HG02610 (cell line): ENCODE measurements at regions not wholly inside any gene's neighbourhood (a gene's known extent, or its start where the extent isn't known, plus 50 kb on each side); places are given as distances from the start of the nearest gene placed in this dataset.
"Not testable (repeated sequence)": the region's sequence is repeated elsewhere in the genome, so short reads cannot be mapped to it uniquely, and the experiment has no call there.

Experiments
- ATAC-seq: cut with Tn5 transposase; IDR thresholded peaks from one replicate; pipeline ENCODE4 v1.9.1; 2021; ENCODE audit warnings: mild to moderate bottlenecking, moderate library complexity; ENCODE audit not compliant: unreplicated experiment

DNA sequence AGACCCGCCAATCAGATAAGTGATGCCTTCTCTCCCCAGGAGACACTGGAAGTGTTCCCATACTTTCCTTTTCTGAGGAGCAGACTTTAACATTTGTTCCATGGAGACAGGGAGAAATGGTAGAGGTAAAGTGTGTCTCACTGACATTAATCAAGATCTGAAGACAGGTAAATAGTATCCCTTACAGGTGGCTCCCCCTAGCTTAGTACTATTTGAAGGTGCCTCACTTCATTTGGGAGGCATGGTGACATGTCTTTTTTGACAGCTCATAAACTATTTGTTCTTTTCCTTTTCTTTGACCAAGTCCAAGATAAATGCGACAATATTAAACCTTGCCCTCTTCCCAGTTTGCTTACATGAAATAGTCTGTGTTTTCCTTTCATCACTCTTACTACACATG lies 485.6 kb upstream of the IL12A start:
- no peak for ATAC-seq

DNA sequence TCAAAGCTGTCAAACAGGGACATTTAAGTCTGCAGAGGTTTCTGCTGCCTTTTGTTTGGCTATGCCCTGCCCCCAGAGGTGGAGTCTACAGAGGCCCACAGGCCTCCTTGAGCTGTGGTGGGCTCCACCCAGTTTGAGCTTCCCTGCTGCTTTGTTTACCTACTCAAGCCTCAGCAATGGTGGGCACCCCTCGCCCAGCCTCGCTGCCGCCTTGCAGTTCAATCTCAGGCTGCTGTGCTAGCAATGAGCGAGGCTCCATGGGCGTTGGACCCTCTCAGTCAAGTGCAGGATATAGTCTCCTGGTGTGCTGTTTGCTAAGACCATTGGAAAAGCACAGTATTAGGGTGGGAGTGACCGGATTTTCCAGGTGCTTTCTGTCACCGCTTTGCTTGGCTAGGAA lies 477.6 kb upstream of the IL12A start:
- ATAC-seq, result not testable (repeated sequence)

- ATAC-seq, result no peak
These were observed 475.2 kb upstream of the IL12A start for GRCh38 chr3:159513444-159513843.

- no peak for ATAC-seq
These were observed 474.7 kb upstream of the IL12A start for GRCh38 chr3:159513867-159514380.

DNA sequence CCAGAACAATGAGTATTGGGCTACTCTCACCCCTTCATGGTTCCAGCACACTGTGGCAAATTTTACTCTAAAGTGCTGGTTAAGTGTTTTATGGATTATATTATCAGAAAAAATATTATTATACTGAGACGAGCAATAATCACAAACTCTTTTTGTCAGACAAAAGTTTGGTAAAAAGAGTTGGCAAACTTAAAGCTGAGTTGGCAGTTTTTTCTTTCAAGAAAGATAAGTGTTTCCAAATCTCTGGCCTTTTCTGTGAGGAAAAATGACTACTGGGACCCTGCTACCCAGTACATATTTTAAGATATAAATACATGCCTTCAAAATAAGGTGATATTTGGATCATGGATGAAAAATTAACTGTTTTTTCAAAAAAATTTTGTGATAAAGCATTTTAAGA lies 471.5 kb upstream of the IL12A start:
- no peak for ATAC-seq

DNA sequence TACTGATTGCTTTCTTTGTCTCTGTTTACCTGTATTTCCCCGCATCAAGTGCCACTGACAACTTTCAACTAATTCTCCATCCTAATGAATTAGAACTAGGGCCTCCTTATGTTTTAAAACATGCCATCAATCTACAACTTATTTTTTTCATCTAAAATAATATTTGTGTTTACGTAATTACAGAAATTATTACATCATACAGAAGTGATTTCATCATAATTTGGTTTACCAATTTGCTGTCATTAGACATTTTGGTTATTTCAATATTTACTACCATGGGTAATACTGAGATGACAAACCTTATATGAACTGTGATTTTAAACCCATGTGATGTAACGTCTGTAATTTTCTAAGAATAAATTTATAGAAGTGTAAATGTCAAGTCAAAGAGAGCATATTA lies 468.0 kb upstream of the IL12A start:
- ATAC-seq, result no peak

- no peak for ATAC-seq
These were observed 466.4 kb upstream of the IL12A start for GRCh38 chr3:159522276-159522675.

DNA sequence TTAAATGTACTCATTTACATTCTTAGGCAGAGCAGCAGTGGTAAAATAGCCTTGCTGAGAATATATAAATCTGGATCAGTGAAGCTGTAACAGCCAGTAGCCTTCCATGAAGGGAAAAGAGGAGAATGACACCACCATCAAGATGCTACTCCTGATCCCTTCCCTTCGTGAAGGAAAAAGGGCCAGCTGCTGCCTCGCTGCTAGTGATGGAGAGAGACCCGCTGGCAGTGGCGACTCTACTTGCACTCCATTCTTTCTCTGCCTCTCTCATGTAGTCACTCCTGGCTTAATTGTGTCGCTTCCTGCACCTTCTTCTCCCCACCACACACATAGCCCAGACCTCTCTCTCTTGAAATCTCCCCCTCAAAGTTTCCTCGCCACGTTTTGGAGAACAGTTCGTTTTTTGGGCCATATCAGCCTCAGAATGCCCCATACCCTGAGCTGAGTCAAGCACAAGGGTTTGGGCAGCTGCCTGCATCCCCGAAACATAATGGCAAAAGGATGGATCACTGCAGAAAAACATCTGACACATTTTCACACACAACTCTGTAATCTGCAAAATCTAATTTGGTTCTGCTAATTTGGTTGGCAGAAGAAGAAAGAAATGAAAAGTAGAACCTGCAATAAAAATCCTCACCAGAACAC lies 460.3 kb upstream of the IL12A start:
- no peak for ATAC-seq

GRCh38 chr3:159532577-159532976 lies 456.1 kb upstream of the IL12A start:
- no peak for ATAC-seq

DNA sequence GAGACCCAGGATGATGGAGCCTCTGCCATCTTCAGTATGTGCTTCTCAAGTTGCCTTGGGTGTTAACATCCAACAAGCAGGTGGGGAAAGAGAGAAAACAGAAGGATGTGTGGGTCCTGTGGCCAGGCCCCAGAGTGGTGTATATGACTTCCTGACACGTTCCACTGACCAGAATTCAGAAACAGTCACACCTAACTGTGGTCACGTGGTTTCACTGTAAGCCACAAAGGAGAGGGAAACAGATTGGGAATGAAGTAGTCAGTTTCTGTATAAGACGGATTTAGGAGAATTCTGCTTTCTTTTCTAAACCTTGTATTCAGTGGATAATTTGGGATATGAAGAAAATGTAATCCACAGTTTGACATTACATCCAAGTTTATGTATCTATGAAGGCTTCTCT lies 454.1 kb upstream of the IL12A start:
- ATAC-seq, result no peak

DNA sequence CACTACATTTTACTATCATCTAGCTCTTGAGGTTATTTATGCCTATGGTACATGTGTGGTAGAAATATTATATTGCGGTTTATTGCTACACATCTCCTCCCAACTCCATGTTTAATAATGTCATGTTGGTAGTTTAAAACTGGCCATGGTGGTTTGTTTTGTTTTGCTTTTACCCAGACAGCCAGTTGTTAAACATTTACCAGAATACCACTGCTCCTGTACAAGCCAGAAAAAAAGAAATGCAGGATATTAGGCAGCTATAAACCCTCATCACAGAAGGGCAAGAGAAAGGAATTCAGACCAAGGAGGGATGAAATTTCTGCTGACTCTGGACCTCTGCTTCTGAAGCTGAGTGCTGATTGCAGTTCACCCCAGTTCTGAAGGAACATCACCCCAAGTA lies 451.8 kb upstream of the IL12A start:
- ATAC-seq, result no peak

GRCh38 chr3:159538507-159538906 lies 450.1 kb upstream of the IL12A start:
- ATAC-seq, result no peak

GRCh38 chr3:159540882-159541495 lies 447.6 kb upstream of the IL12A start:
- ATAC-seq, result no peak

DNA sequence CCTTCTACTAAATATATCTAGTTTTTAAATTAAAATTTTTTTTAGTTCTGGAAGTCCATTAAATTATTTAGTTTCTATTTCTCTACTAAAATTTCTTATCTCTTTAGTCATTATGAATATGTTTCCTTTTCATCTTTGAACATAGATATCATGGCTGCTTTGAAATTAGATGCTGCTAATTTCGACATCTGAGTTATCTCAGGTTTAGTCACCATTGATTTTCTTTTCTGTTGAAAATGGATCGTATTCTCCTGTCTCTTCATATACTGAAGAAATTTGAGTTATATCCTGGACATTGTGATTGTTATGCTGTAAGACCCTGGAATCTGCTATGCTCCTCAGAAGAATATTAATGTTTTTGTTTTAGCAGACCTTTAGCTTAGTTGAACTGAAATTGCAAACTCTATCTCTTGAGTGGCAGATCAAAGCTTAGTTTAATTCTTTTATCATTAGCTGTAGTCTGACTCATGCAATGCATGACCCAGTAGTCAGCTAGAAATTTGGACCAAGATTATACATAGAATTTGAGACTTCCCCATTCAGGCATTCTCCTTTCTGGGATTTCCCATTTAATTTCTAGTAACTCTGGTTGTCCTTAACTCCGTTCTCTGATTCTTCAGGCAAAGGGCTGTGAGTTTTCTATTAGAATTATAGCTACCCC lies 439.8 kb upstream of the IL12A start:
- no peak for ATAC-seq

DNA sequence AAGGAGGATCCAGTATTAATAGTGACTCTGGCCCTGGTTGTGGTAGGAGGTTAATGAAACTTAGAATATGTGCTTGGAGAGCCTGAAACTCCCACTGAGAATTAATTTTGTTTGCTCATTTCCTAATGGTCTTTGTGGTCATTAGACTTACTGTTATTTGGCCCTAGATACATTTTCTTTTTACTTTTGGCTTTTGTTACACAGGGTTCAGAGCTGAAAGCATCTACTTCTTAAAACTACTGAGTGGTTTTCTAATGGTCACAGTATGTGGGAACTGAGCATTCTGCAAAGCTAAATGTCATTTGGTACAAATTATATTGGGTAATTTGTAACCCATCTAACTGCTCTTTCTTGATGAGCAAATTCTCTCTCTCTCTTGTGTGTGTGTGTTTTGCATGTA lies 433.4 kb upstream of the IL12A start:
- no peak for ATAC-seq

DNA sequence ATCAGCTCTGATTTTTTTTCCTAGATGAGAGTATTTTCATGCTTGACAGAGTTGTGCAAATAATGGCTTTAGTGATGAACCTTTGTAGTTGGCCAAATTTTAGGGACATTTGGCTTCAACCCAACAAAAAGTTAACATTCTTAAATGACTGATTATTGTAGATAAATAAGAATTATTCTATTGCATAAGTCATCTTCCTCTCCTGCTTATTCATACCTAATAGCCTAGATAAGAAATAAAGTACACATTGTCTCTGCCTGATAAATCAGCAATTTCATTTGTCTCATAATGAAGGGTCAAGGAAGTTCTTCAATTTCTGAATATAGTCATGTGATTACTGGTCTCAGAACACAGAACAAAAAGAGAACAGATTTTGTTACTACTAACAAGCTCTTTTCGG lies 428.9 kb upstream of the IL12A start:
- no peak for ATAC-seq

- no peak for ATAC-seq
These were observed 428.2 kb upstream of the IL12A start for GRCh38 chr3:159560214-159560979.

DNA sequence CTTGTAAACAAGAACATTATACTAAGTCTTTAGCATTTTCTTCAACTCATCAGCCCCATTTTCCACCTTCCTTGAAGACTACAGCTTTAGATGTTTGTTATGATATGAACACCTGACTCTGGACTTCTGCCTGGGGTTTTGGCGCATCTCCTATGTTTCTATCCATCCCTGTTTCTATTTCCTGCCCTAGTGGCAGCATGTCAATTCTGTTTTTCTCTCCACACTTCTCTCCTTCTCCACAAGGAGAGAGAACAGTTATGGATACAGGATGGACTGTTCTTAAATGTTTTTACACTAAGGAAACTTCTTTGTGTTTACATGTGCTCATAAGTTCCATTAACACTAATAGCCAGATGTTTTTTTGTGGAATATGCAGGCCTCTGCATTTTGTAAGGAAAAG lies 423.3 kb upstream of the IL12A start:
- no peak for ATAC-seq

DNA sequence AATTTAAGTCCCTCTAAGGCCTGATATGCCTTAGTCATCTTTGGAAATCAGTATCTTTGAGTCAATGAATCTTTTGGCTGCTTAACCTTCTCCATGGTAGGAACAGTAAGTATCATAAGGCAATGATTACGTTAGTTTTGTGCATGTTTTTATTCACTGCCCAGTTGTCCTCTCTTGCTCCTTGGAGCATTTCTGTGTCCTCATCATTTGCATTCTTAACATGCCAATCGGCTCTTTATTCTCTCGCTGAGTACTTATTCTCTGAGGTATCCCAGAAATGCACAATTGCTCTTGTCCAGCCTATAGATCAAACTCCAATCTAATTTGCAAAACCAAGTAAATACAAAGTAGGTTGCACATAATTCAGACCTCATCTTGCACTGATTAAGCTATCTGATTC lies 405.0 kb upstream of the IL12A start:
- ATAC-seq, result no peak

DNA sequence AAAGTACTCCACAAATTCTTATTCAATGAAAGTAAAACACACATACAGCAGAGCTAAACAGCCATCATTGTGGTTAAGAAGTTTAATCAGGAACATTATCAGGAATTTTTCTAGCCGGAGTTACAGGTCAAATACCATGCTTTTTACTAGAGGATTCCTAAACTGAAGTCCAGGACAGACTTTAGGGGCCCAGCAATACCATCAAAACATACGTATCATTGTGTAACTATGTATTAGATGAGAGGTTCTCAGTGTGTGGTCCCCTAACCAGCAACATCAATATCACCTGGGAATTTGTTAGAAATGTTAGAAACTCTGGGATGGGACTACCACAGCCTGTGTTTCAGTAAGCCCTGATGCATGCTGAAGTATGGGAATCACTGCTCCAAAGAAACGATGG lies 404.2 kb upstream of the IL12A start:
- ATAC-seq, result no peak

DNA sequence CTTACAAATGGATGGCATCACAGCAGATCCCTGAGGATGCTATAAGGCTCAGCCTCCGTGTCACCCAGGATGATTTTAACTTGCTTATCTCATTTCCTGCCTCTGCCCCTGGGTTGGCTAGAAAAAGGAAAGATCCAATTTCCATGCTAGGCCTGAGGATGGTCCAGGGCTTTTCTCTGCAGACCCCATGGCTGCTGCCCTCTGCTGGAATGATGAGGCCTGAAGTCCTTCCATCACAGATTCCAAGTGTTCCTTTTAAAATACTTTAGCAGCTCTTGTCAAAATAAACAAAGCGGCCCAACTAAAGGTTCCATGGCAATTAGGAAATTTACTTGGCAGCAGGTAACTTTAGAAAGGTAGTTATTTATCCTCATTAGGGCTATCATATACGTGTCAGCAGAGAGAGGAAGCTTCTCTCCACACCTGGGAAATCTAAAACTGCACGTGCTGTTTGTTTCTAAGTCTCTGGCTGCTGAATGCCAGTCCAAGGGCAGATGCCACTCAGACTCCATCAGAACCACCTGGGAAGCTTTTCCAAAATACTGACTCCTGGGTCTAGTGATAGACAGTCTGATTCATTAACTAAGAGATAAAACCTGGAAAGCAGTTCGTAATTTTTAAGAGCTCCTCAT lies 401.9 kb upstream of the IL12A start:
- ATAC-seq, result no peak
